Body of pancreas (tissue), 4 donors: ENCODE measurements at regions not wholly inside any gene's neighbourhood (a gene's known extent, or its start where the extent isn't known, plus 50 kb on each side); places are given as distances from the start of the nearest gene placed in this dataset.

Experiments used
- POLR2A ChIP-seq, 3 donors: fragments of 450-650 bp; IDR thresholded peaks; one replicate each; pipeline ENCODE4 v1.6.1; 2016; ENCODE audit warnings: antibody characterized with exemption in 3 of 3, mild to moderate bottlenecking in 2 of 3
- TF ChIP-seq, protein P1 (sequence below), 7 experiments: fragments of 450-650 bp in 4 of 7; fragments of 200-600 bp in 3 of 7; sonication (generic) in 3 of 7; IDR thresholded peaks; one replicate each; pipeline ENCODE4 v1.5.1; 2016 to 2019; ENCODE audit warnings: antibody characterized with exemption in 7 of 7

DNA sequence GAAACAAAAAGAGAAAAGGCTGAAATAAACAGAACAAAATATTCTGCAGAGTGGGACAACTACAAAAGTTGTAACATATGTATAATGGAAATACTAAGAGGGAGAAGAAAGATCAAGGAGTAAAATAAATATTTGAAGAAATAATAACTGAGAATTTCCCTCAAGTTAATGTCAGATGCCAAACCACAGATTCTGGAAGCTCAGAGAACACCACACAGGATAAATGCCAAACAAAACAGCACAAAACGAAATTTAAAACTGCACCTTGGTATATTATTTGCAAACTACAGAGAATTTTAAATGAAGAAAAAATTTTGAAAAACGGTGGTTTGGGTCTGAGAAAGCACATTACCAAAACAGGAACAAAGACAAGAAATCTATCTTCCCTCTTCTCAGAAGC is 1588.9 kb upstream of the TMEFF2 start:
- TF ChIP-seq, protein P1, sequence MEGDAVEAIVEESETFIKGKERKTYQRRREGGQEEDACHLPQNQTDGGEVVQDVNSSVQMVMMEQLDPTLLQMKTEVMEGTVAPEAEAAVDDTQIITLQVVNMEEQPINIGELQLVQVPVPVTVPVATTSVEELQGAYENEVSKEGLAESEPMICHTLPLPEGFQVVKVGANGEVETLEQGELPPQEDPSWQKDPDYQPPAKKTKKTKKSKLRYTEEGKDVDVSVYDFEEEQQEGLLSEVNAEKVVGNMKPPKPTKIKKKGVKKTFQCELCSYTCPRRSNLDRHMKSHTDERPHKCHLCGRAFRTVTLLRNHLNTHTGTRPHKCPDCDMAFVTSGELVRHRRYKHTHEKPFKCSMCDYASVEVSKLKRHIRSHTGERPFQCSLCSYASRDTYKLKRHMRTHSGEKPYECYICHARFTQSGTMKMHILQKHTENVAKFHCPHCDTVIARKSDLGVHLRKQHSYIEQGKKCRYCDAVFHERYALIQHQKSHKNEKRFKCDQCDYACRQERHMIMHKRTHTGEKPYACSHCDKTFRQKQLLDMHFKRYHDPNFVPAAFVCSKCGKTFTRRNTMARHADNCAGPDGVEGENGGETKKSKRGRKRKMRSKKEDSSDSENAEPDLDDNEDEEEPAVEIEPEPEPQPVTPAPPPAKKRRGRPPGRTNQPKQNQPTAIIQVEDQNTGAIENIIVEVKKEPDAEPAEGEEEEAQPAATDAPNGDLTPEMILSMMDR (IDR thresholded peaks at IDR 0.05), result no peak
- TF ChIP-seq POLR2A (IDR thresholded peaks at IDR 0.05), result no peak
